ENCODE measurements at regions not wholly inside any gene's neighbourhood (a gene's known extent, or its start where the extent isn't known, plus 50 kb on each side); places are given as distances from the start of the nearest gene placed in this dataset.

- no peak for TF ChIP-seq CTCF (IDR thresholded peaks at IDR 0.05; ENCODE audit: insufficient read depth, low read length)
- TF ChIP-seq REST (IDR thresholded peaks at IDR 0.05; ENCODE audit: insufficient replicate concordance, low read depth), result no peak
- TF ChIP-seq GABPA (IDR thresholded peaks at IDR 0.05; ENCODE audit: low read depth), result no peak
- TF ChIP-seq POLR2AphosphoS5 (IDR thresholded peaks at IDR 0.05; ENCODE audit: low read depth), result no peak
Measured at GRCh38 chr3:86794361-86795065, 196.4 kb downstream of the VGLL3 start.

All from HL-60 (cell line).